HG03196 (cell line): ENCODE measurements at regions not wholly inside any gene's neighbourhood (a gene's known extent, or its start where the extent isn't known, plus 50 kb on each side); places are given as distances from the start of the nearest gene placed in this dataset.
A peak's percentile ranks its signal among the peaks of the same experiment; 100 is the strongest.

ENCODE experiments used
- ATAC-seq: cut with Tn5 transposase; IDR thresholded peaks from one replicate; pipeline ENCODE4 v1.9.1; 2021; ENCODE audit not compliant: unreplicated experiment

DNA sequence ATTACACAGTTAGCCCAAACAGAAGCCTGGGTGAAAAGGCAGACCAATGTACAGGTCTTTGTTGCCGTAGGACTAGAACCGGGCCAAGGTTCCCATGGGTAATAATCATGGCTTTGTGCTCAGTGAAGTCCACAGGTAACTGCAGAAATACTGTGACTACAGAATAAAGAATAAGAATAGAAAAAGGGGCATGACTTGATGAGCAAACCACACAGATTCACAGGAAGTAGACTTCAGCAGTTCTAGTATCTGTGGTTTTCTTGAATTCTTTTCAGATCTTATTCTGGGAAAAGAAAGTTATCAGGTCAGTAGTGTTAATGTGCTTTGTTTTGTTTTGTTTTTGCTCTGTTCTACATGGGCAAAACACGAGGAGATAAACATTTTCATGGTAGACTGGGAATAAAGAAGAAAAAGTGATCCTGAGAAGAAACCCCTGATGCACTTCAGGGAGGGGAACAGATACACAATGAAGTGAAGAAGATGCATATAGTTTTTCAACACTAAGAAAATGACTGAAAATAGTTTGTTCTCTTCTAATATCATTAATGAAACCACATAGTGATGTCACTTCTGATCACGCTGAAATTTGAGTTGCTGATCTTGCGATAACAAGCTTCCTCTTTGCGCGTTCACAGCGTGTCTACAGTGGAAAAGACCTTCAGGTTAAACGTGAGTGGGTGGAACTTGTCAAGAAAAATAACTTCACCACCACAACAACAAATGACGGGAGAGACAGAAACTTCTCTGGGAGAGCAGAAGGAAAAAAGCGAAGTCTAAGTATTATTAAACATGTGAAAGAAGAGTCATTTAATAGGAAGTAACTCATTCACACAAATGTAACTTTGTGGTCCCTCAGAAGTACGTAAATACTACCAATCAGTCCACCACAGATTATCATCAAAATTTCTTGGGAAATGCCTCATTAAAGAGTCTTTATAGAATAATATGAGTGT lies 315.8 kb upstream of the SATB1 start:
- ATAC-seq = peak; percentile 92

DNA sequence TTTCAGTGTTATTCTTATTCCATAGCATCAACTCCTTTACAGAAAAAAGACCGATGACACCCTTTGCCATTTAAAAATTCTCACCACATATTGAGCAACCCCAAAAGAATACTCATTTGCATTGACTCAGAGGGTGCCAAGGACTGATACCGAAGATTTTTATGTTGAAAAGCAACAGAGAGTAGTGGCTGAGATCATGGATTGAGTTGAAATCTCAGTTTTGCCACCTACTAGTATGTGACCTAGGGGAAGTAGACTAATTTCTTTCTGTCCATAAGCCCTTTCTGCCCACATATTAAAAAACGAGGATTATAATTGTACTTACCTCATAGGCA lies 313.9 kb upstream of the SATB1 start:
- no peak for ATAC-seq

DNA sequence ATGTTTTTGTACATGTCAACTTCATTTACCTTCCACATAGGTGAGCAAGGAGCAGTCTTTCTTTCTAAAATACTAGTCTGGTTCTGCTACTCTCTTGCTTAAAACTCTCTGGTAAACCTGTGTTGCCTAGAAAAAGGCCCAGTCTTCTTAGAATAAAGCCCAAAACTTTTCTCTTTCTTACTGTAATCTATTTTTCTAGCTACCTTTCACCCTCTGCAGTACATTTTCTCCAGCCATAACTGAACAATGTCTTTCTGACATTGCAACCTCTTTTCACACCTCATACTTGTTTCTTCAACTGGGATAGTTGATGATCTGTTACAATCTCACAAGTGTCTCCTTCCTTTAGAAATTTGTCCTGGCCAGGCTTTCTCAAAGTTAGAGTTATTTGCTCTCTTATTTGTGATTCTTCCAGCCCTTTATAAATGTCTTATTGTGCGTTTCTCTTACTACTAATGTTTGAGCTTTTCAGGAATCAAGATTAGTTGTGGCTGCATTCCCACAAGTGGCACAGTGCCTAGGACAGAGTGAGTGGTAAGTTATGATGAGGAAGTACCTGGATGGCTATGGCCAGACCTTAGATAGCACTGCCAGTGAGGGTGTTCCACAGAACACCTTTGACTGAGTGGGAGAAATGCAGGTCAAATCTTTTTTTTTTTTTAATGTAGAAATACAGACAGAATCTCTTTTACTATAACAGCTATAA lies 313.4 kb upstream of the SATB1 start:
- ATAC-seq = no peak

DNA sequence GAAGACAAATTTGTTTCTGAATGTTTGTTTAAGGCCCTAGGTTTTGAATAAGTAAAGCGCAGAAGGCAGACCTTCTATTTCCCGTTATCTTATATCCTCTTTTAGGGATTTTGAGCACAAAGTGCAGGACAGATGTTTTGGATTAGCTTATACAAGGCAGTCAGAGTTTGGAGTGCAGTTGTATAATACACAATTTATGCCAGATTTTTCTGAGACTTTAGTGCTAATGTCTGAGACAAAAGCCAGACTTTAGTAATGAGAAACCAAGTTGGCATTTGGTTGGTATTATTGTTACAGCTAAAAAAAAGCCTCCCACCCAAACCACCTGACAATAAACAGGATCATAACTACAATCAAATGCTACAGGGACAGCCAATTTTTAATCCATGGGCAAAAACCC lies 309.9 kb upstream of the SATB1 start:
- no peak for ATAC-seq

DNA sequence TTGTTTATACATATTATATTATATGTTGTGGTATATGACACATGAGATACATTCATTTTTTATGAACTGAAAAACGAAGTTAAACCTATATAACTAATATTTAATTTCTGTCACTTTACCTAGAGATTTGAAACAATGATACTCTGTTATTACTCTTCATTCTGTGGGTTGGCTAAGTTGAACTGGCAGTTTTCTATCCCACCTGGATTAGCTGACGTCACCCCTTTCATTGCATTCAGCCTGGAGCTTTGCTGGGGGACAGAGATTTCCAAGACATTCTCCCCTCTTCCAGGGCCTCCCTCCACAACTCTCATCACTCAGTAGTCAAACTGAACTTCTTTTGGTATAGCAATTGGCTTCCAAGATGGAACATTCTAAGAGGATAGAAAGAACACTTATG lies 309.2 kb upstream of the SATB1 start:
- no peak for ATAC-seq

DNA sequence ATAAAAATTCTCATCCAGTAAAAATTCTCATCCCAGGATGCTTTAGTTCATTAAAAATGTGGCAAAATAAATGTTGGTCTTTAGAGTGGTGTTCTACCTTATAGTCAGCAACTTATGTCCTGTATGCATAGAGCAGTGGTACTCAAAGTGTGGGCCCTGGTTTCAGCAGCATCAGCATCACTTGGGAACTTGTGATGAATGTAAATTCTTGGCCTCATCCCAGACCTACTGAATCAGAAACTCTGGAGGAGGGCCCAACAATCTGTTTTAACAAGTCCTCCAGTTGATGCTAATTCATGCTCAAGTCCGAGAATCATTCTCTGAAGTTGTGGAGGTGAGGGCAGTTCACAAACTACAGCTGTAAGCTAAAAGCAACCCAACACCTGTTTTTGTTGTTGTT lies 307.3 kb upstream of the SATB1 start:
- no peak for ATAC-seq

DNA sequence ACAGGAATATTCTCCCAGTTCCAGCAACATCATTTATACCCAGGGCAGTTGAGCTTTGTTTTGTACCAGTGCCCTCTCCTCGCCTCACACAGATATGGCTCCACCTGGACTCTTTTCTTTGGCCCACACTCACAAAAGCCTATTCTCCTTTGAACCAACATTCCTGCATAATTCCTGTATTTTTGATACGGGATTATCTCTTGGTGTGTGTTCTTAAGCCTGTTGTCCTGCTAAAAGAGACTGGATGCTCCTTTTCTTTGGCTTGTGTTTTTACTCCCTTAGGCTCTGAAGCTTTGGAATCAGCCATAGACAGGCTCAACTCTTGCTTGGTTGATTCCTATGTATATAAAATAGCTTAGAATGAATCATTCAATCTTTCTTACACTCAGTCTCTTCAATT lies 305.4 kb upstream of the SATB1 start:
- ATAC-seq = no peak

DNA sequence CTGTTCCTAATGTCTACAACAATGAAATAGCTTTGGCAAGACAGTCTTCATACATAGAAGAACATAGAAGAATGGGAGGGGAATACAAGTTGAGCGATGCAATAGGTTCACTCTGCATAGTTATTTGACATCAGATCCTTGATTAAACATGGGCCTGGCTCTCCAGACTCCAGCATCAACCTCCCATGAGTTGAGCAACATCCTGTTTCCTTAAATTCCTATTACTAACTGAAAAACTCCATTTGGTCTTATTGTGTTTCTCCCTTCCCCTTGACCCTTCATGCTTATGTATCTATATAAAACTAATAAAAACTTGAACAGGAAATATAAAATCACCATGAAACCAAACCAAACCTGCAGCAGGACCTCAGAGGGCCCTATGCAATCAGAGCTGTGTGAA lies 304.5 kb upstream of the SATB1 start:
- ATAC-seq = no peak

DNA sequence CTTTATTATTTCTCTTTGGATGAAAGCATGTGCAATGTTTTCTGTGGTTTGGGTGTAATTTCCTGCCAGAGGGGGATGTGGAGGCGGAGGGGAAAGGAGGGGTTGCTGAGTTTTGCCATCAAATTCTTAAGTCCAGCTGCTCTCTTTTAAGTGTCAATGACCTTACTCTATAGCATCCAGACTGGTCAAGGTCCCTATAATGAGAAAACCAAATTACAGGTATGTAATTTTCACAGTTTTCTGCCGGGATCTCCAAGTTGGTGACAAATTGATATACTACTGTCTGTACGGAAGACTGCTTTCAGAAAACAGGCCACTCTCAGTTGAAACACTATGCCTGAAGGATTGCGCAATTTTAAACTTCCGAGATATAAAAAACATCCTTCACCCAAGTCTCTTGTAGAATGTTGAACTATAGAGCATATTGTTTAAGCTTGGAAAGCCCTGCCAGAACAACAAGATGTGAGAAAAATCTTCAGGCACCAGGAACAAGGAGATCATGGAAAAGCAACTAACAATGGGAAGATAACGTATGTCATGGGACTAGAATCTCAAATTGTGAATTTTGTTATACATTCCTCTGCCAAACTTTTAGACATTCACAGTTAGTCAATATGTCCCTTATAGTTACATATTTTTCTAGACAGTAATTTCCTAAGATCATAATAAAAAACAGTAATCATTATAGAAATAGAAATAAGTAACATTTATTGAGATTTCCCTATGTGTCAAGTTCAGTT lies 300.7 kb upstream of the SATB1 start:
- ATAC-seq = no peak

DNA sequence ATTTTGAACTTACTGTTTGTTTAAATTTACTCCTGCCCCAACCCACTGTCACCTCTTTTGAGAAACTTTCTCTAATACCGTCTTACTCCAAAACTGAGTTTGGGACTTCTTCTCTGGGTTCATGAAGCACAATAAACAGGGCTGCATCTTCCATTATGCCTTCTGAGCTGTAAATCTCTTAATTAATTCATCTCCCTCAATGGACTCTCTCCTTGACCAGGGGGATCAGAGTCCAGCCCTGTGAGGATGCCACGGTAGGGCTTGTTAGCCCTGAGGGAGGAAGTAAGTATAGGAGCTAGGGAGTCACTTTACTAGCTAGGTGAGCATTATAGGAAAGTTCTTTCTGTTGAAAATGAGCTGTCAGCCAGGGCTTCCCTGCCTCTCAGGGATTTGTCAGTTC lies 299.3 kb upstream of the SATB1 start:
- no peak for ATAC-seq

DNA sequence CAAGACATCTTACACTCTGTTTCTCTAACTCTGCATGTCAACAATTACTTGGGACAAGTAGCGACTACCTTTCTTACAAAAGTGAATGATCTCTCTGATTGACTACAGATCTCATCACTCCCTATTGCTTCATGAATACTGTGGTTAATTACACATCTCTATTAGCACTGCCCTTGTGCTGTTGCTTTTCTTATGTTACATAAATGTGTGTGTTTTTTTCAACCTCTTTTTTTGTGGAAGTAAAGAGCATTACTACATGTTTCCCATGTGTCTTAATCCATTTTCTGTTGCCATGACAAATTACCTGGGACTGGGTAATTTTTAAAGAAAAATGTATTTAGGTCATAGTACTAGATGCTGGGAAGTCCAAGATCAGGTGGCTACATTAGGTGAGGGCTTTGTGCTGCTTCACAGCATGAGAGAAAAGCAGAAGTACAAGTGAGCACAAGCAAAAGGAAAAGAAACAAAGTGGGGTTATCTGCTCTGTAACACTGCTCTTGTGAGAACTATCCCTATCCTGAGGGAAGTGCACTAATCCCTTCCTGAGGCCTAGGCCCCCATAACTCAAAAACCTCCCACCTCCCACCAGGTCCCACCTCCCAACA lies 298.2 kb upstream of the SATB1 start:
- no peak for ATAC-seq

DNA sequence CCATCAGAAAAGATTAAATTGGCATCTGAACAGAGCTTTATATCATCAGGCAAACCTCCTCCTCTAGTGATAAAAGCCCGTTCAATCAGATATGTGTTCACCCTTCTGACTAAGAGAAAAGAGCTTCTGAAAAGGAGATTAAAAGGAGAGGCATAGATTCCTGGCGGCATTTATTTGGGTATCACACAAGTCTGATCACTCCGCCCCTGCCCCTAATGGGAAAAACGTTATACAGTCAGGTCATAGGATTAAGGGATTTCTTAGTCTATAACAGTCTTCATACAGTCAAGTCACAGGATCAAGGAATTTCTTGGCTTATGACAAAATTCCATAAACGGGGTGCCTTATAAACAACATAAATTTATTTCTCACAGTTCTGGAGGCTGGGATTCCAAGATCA lies 295.4 kb upstream of the SATB1 start:
- no peak for ATAC-seq

DNA sequence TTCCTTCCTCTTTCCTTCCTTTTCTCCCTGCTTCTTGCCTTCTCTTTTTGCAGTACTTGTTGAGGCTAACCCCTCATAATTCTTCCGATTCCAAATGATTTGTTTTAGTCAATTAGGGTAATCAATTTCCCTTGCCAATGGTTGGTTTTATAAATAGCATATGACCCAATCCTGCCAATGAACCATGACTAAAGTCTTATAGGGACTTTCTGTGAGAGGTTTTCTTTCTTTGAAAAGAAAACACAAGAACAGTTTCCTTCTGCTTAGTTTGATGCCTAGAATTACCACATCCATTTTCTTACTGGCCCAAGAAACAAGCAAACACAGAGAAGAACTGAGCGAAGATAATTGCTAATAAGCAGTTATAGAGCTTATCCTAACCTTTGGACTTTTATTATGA lies 292.5 kb upstream of the SATB1 start:
- ATAC-seq = no peak

DNA sequence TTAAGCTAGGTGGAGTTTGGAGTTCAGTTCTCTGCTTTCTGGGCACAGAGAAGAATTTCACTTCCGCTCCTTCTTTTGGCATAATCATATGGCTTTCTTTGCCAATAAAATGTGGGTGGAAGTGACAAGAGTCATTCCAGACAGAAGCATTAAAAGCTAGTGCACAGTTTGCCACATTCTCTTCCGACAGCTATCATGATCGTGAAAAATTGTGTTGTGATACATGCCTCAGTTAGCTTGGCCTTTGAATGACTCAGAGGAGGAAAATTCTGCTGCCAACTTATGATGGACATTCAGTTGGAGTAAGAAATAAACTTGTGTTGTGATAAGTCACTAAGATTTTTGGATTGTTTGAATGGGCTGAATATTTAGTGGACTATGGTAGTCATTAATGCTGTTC lies 291.7 kb upstream of the SATB1 start:
- no peak for ATAC-seq

DNA sequence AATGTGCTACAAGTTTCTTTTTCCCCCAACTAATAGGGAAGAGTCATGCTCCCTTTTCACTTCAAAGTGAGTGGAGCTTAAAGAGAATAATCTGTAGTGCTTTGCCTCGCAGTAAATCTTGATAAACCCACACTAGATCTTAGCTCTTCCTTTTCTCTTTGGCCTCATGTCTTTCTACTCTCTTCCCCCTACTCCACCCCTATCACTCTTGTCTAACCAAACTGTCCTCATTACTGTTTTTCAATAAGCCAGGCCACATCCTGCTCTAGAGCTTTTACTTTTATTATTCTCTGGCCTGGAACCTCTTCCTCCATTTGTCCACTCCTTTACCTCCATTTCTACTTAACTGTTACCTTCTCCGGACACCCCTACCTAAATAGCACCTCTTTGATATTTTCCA lies 291.0 kb upstream of the SATB1 start:
- ATAC-seq = no peak

DNA sequence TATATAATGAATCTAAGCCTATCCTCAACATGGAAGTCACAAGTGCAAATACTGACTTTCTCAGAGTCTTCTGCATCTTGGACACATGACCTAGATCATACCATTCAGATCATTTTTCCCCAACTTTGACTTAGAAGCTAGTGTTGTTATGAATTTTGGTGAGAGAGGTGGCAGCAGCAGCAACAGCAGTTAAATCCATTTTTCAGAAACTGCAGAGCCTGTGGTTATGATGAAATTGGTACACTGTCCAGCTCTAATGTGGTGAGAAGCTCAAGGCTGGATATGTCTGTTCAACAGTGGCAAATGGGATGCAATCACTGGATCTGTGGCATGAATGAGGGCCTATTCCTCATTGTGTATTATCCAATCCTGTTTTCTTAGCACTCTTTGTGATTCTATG lies 290.1 kb upstream of the SATB1 start:
- no peak for ATAC-seq

DNA sequence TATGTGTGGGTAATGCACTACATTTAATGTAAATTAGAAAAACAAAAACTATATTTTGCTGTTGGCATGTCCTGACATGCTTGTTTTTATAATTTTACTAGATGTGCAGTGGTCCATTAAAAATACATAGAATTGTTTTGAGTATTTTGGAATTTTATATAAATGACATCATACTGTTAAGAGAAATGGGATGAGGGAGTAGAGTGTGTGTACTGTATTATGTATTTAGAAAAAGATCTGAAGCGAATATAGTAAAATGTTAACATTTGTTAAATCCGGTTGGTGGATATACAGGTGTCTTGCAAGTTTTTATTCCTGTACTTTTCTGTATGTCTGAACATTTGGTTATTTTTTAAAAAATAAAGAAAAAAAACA lies 288.4 kb upstream of the SATB1 start:
- ATAC-seq = no peak

DNA sequence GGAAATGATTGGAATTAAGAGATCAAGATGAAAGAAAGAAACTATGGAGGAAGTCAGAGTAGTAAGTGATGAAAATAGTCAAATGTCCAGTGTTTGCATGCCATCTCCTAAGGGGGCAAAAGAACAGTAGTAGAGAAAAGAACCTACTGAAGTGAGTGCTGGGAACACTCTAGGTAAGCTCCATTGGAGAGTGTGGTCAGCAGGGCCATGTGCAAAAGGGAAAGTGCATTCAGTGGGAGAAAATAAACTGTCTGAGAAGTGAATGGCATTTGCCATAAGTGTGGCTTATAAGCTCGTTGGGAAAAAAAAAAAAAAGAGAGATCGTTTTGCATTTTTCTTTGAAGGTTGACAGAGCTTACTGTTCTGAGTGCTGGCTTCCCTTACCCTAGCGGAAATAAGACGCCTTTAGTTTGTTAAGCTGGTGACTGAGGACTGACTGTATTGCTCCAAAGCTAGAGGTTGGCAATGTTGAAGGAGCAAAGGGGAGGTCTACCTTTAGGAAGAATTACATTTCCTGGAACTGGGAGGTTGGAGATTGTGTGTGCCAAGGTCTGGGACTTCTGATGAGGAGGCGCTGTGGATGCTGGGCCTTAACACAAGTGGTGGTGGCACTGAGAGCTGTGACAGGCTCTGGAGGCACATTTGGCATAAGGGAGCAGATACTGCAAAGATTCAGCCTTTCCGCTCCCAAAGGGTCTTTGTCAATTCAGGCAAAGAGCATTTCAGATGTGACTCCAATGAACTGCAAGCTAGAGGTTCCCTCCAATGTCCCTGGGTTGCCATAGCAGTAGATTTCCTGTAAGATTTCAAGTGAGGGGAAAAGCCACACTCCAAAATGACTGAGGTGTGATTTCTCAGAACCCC lies 287.8 kb upstream of the SATB1 start:
- no peak for ATAC-seq

DNA sequence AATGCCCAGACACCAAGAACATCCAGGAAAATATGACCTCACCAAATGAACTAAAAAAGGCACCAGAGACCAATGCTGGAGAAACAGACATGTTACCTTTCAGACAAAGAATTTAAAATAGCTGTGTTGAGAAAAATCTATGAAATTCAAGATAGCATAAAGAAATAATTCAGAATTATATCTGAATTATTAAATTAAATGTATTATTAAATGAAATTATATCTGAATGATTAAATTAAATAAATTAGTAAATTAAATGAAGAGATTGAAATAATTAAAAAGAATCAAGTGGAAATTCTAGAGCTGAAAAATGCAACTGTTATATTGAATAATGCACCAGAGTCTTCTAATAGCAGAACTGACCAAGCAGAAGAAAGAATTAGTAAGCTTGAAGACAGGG lies 279.2 kb upstream of the SATB1 start:
- ATAC-seq = no peak

DNA sequence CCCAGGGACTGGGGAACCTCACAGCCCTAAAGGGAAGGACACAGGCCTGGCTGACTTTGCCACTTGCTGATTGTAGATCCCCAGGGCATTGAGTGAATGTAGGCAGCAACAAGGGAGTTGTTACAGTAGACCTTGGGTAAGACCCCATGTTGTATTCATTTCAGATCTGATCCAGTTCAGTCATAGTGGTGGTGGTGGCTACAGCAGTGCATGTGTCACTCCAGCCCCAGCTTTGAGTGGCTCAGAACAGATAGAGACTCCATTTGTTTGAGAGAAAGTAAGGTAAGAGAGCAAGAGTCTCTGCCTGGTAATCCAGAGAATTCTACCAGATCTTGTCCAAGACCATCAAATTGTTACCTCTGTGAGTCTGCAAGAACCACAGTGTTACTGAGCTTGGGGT lies 278.7 kb upstream of the SATB1 start:
- no peak for ATAC-seq
